Ascending aorta (tissue), 2 donors: ENCODE measurements at regions not wholly inside any gene's neighbourhood (a gene's known extent, or its start where the extent isn't known, plus 50 kb on each side); places are given as distances from the start of the nearest gene placed in this dataset.

Experiments used
- DNase-seq, 2 donors: peaks; one replicate each; pipeline ENCODE4 v3.0.0-alpha.2; 2019; ENCODE audit warnings: low spot score in 2 of 2
- H3K27ac ChIP-seq, 2 donors: fragments of 200-600 bp; sonication (generic); one replicate each; pipeline ENCODE4 v1.5.1; 2016 to 2017; ENCODE audit warnings: mild to moderate bottlenecking in 1 of 2
- H3K27me3 ChIP-seq: fragments of 200-600 bp; sonication (generic); one replicate; pipeline ENCODE4 v1.5.1; 2017
- H3K36me3 ChIP-seq, 2 donors: fragments of 200-600 bp; sonication (generic); one replicate each; pipeline ENCODE4 v1.5.1; 2016
- H3K4me1 ChIP-seq, 2 donors: fragments of 200-600 bp; sonication (generic); one replicate each; pipeline ENCODE4 v1.5.1; 2016 to 2017; ENCODE audit warnings: mild to moderate bottlenecking in 1 of 2
- H3K4me3 ChIP-seq, 2 donors: fragments of 200-600 bp; sonication (generic); one replicate each; pipeline ENCODE4 v1.5.1; 2016 to 2017; ENCODE audit warnings: mild to moderate bottlenecking in 1 of 2
- H3K9me3 ChIP-seq, 2 donors: fragments of 200-600 bp; sonication (generic); one replicate each; pipeline ENCODE4 v1.5.1; 2016
- intact Hi-C: fragments of 100-400 bp; cut with DNase I; formaldehyde crosslinking; loops from one replicate; pipeline ENCODE4 v1.15.1; 2023
- TF ChIP-seq, protein P1 (sequence below), 3 experiments: fragments of 200-600 bp in 2 of 3; fragments of 450-650 bp in 1 of 3; sonication (generic) in 2 of 3; IDR thresholded peaks; one replicate each; pipeline ENCODE4 v1.5.1; 2016 to 2019; ENCODE audit warnings: antibody characterized with exemption in 3 of 3, mild to moderate bottlenecking in 1 of 3, moderate library complexity in 1 of 3

DNA sequence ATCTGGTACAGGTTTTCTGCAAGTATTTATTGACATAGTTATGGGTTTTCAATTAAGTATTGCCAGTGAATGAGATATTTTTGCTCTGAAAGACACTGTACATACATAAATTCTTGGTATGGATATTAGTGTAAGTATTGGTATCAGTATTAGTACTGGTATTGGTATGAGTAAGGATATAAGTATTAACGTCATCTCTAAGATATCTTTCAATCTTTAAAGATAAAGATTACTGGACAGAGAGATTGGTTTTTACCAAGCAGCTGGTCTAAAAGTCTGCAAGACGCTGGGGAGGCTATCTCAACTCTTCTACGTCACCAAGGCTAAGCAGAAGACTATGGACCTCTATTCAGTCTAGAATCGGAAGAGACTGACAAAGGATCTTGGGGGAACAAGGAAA is 234.5 kb downstream of the NXPE2 start:
- TF ChIP-seq, protein P1, sequence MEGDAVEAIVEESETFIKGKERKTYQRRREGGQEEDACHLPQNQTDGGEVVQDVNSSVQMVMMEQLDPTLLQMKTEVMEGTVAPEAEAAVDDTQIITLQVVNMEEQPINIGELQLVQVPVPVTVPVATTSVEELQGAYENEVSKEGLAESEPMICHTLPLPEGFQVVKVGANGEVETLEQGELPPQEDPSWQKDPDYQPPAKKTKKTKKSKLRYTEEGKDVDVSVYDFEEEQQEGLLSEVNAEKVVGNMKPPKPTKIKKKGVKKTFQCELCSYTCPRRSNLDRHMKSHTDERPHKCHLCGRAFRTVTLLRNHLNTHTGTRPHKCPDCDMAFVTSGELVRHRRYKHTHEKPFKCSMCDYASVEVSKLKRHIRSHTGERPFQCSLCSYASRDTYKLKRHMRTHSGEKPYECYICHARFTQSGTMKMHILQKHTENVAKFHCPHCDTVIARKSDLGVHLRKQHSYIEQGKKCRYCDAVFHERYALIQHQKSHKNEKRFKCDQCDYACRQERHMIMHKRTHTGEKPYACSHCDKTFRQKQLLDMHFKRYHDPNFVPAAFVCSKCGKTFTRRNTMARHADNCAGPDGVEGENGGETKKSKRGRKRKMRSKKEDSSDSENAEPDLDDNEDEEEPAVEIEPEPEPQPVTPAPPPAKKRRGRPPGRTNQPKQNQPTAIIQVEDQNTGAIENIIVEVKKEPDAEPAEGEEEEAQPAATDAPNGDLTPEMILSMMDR (IDR thresholded peaks at IDR 0.05) = no peak
- Histone ChIP-seq H3K27ac (no peak overlapping the region), H3K9me3 (no peaks in the 10 kb centered on the region), H3K36me3 (no peaks in the 10 kb centered on the region), H3K27me3 (no peaks in the 10 kb centered on the region), H3K4me1 (no peaks in the 10 kb centered on the region), H3K4me3 (no peak overlapping the region)
- intact Hi-C loops = no loop called here
- no peak for DNase-seq

DNA sequence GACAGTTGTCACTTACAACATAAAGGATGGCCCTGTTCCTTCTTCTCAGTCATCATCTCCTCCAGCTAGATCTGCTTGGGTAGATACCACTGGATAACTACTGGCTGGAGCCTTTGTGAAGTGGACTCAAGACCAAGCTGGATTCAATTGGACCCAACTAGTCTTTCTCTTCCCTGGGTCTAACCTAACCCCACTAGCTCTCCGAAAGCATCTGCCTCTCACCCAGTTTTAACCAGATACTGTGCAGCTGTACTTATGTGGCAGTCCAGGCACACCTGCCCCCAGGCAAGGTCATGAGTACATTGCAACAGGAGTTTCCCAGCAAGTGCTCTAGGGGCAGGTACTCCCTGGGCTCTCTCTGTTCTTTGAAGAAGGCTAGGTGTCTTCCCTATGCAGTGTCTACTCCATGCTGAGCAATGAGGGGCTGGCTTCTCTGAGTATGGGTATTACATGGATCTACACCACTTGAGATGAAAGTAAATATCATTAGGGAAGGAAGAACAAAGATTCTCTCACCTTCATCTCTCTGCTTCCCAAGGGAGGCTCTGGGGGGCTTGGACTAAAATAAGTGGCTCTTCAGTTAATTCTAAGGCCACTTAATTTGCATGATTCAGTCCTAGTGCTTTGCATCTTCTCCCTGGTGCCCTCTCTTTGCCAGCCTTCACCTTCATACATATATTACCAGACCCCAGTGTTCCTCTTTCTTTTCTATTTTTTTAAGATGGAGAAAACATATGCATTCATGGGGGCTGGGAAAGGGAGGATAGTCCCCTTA is 236.1 kb downstream of the NXPE2 start:
- no peak overlapping the region for H3K4me3 ChIP-seq
- DNase-seq = no peak
- no peaks in the 10 kb centered on the region for H3K9me3 ChIP-seq
- H3K27me3 ChIP-seq = no peaks in the 10 kb centered on the region
- no peaks in the 10 kb centered on the region for H3K36me3 ChIP-seq
- H3K4me1 ChIP-seq = no peaks in the 10 kb centered on the region
- TF ChIP-seq, protein P1 (IDR thresholded peaks at IDR 0.05) = no peak
- intact Hi-C loops = no loop called here
- H3K27ac ChIP-seq = no peak overlapping the region

- Histone ChIP-seq H3K27ac (no peak overlapping the region), H3K9me3 (no peaks in the 10 kb centered on the region), H3K4me3 (no peak overlapping the region), H3K36me3 (no peaks in the 10 kb centered on the region), H3K4me1 (no peaks in the 10 kb centered on the region), H3K27me3 (no peaks in the 10 kb centered on the region)
- intact Hi-C loops = no loop called here
- no peak for DNase-seq
- TF ChIP-seq, protein P1 (IDR thresholded peaks at IDR 0.05) = no peak
Observed at GRCh38 chr11:114915871-114916805, 237.8 kb downstream of the NXPE2 start.

- TF ChIP-seq, protein P1 (IDR thresholded peaks at IDR 0.05) = no peak
- H3K27me3 ChIP-seq = no peaks in the 10 kb centered on the region
- intact Hi-C loops = no loop called here
- no peaks in the 10 kb centered on the region for H3K4me1 ChIP-seq
- no peak for DNase-seq
- H3K9me3 ChIP-seq = no peaks in the 10 kb centered on the region
- no peak overlapping the region for H3K27ac ChIP-seq
- no peaks in the 10 kb centered on the region for H3K36me3 ChIP-seq
- H3K4me3 ChIP-seq = no peak overlapping the region
Observed at GRCh38 chr11:114918286-114918685, 240.0 kb downstream of the NXPE2 start.

- Histone ChIP-seq H3K36me3 (no peaks in the 10 kb centered on the region), H3K4me3 (no peak overlapping the region), H3K9me3 (no peaks in the 10 kb centered on the region), H3K27me3 (no peaks in the 10 kb centered on the region), H3K4me1 (no peaks in the 10 kb centered on the region), H3K27ac (no peak overlapping the region)
- TF ChIP-seq, protein P1 (IDR thresholded peaks at IDR 0.05) = no peak
- DNase-seq = no peak
- intact Hi-C loops = no loop called here
Observed at GRCh38 chr11:114921697-114922096, 243.4 kb downstream of the NXPE2 start.
